H1 (cell line): ENCODE measurements at regions not wholly inside any gene's neighbourhood (a gene's known extent, or its start where the extent isn't known, plus 50 kb on each side); places are given as distances from the start of the nearest gene placed in this dataset.

Source experiments
- CHD2 ChIP-seq: IDR thresholded peaks from 2 replicates; pipeline ENCODE4 v1.6.1; 2012; ENCODE audit warnings: low read length, improper control_type of control experiment
- HDAC2 ChIP-seq, 2 experiments: fragments of 300-600 bp in 1 of 2; sonication (generic) in 1 of 2; IDR thresholded peaks; 2 replicates each; pipeline ENCODE4 v1.6.1; 2011 to 2012; ENCODE audit warnings: low read depth in 2 of 2, low read length in 2 of 2, mild to moderate bottlenecking in 2 of 2, moderate library complexity in 2 of 2, borderline replicate concordance in 1 of 2, inconsistent platforms in 1 of 2
- SAP30 ChIP-seq: fragments of 300-600 bp; sonication (generic); IDR thresholded peaks from 2 replicates; pipeline ENCODE4 v1.7.1; 2012; ENCODE audit warnings: low read length, moderate library complexity, mild to moderate bottlenecking, inconsistent platforms; ENCODE audit not compliant: insufficient read depth, insufficient replicate concordance
- SRF ChIP-seq: IDR thresholded peaks from 2 replicates; pipeline ENCODE4 v1.6.1; 2011; ENCODE audit warnings: mild to moderate bottlenecking, low read depth, low read length, moderate library complexity

DNA sequence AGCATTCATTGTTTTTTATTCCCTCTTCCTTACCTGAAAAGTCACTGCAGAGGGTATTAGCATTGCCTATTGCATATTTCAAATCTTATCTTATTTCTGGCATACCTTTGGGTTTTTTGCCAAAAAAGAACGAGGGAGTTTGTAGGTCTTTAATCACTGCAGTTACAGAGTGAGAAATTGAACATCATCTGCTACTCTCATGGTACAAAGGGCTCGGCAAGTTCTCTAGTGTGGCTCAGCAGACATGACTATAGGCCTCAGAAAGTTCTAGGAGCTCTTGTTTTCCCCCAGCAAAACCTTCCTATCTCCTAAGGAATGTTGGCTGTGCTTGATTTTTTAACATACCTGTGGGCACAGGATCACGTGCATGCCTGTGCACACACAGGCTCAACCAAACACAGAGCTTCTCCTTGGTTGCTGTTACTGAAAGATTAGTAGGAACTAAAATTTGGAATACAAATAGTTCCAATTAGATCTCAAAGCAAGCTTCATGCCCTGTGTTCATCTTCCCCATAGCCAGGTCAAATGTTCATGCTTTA is 69.7 kb downstream of the CCDC185 start (continued):
- TF ChIP-seq SAP30 (no peak), HDAC2 (IDR thresholded peaks at IDR 0.05; ENCODE audit: borderline replicate concordance in 1 of 2, low read depth in 2 of 2, low read length in 2 of 2) (no peak), SRF (no peak), CHD2 (no peak)
